Retinal pigment epithelial cell (primary cell): ENCODE measurements at regions not wholly inside any gene's neighbourhood (a gene's known extent, or its start where the extent isn't known, plus 50 kb on each side); places are given as distances from the start of the nearest gene placed in this dataset.

Experiments
- DNase-seq: peaks from one replicate; pipeline ENCODE4 v3.0.0-alpha.2; 2010; ENCODE audit warnings: low read depth
- H3K4me3 ChIP-seq: 2 replicates; pipeline ENCODE4 v1.5.1; 2011; ENCODE audit warnings: mild to moderate bottlenecking, low read length, control low read depth, moderate library complexity
- CTCF ChIP-seq: conservative IDR thresholded peaks from 2 replicates; pipeline ENCODE4 v1.5.1; 2011; ENCODE audit warnings: low read depth, low read length, control low read depth, inconsistent platforms

GRCh38 chr6:100288311-100288710 is 176.4 kb downstream of the SIM1 start:
- DNase-seq: no peak
- H3K4me3 ChIP-seq: no peak overlapping the region
- TF ChIP-seq CTCF: no peak

- TF ChIP-seq CTCF: no peak
- no peak for DNase-seq
- H3K4me3 ChIP-seq: no peak overlapping the region
These were observed 181.4 kb downstream of the SIM1 start for GRCh38 chr6:100283285-100283684.

GRCh38 chr6:100281471-100281901 is 183.2 kb downstream of the SIM1 start:
- H3K4me3 ChIP-seq: peak overlapping the region; percentile 46
- peak; percentile 70 for DNase-seq
- TF ChIP-seq CTCF: no peak

- DNase-seq: no peak
- H3K4me3 ChIP-seq: no peak overlapping the region
- no peak for TF ChIP-seq CTCF
These were observed 188.2 kb downstream of the SIM1 start for GRCh38 chr6:100276311-100277057.

- no peak for TF ChIP-seq CTCF
- no peak overlapping the region for H3K4me3 ChIP-seq
- no peak for DNase-seq
These were observed 190.6 kb downstream of the SIM1 start for GRCh38 chr6:100274147-100274546.

- TF ChIP-seq CTCF: no peak
- DNase-seq: no peak
- H3K4me3 ChIP-seq: no peak overlapping the region
These were observed 193.1 kb downstream of the SIM1 start for GRCh38 chr6:100271625-100272024.

GRCh38 chr6:100271202-100271601 is 193.5 kb downstream of the SIM1 start:
- DNase-seq: no peak
- no peak overlapping the region for H3K4me3 ChIP-seq
- TF ChIP-seq CTCF: no peak
